Liver (tissue), 8 donors: ENCODE measurements at regions not wholly inside any gene's neighbourhood (a gene's known extent, or its start where the extent isn't known, plus 50 kb on each side); places are given as distances from the start of the nearest gene placed in this dataset.

Experiments used
- DNase-seq: peaks from one replicate; pipeline ENCODE4 v3.0.0-alpha.2; 2017; ENCODE audit warnings: low spot score
- H3K27ac ChIP-seq, 2 donors: one replicate each; pipeline ENCODE4 v1.7.0; 2013; ENCODE audit warnings: inconsistent platforms in 2 of 2, low read length in 2 of 2, control low read depth in 1 of 2, low read depth in 1 of 2, mild to moderate bottlenecking in 1 of 2
- H3K27me3 ChIP-seq, 4 donors: one replicate each; pipeline versions ENCODE4 v1.6.1 to v1.7.0; 2013; ENCODE audit warnings: low read length in 3 of 4, inconsistent platforms in 1 of 4, mild to moderate bottlenecking in 1 of 4, moderate library complexity in 1 of 4; ENCODE audit not compliant: control insufficient read depth in 4 of 4, insufficient read depth in 4 of 4
- H3K36me3 ChIP-seq, 4 donors: one replicate each; pipeline versions ENCODE4 v1.6.1 to v1.7.0; 2013; ENCODE audit warnings: low read length in 3 of 4, mild to moderate bottlenecking in 3 of 4, low read depth in 1 of 4, moderate library complexity in 1 of 4; ENCODE audit not compliant: control insufficient read depth in 4 of 4, insufficient read depth in 3 of 4
- H3K4me1 ChIP-seq, 4 donors: one replicate each; pipeline versions ENCODE4 v1.6.1 to v1.7.0; 2013; ENCODE audit warnings: low read length in 3 of 4, mild to moderate bottlenecking in 3 of 4, moderate library complexity in 1 of 4; ENCODE audit not compliant: control insufficient read depth in 4 of 4, insufficient read depth in 4 of 4
- H3K4me3 ChIP-seq, 3 donors: one replicate each; pipeline versions ENCODE4 v1.6.1 to v1.7.0; 2013; ENCODE audit warnings: low read length in 3 of 3, control low read depth in 1 of 3, low read depth in 1 of 3, mild to moderate bottlenecking in 1 of 3
- H3K9ac ChIP-seq, 2 donors: one replicate each; pipeline ENCODE4 v1.7.0; 2013; ENCODE audit warnings: low read length in 2 of 2, mild to moderate bottlenecking in 2 of 2, moderate library complexity in 2 of 2, control low read depth in 1 of 2, low read depth in 1 of 2
- H3K9me3 ChIP-seq, 4 donors: one replicate each; pipeline versions ENCODE4 v1.6.1 to v1.7.0; 2013; ENCODE audit warnings: low read length in 3 of 4; ENCODE audit not compliant: control insufficient read depth in 4 of 4
- EGR1 ChIP-seq, 2 donors: IDR thresholded peaks; 2 replicates each; pipeline ENCODE4 v1.6.1; 2016 to 2018; ENCODE audit warnings: antibody characterized with exemption in 2 of 2, low read depth in 2 of 2
- FOXA1 ChIP-seq: IDR thresholded peaks from 2 replicates; pipeline ENCODE4 v1.6.1; 2016; ENCODE audit warnings: antibody characterized with exemption
- FOXA2 ChIP-seq: IDR thresholded peaks from 2 replicates; pipeline ENCODE4 v1.6.1; 2016; ENCODE audit warnings: antibody characterized with exemption
- GABPA ChIP-seq, 2 donors: IDR thresholded peaks in 1 of 2; conservative IDR thresholded peaks in 1 of 2; 2 replicates each; pipeline ENCODE4 v1.6.1; 2016; ENCODE audit warnings: antibody characterized with exemption in 2 of 2, mild to moderate bottlenecking in 1 of 2, moderate library complexity in 1 of 2
- HNF4A ChIP-seq, 2 donors: conservative IDR thresholded peaks; 2 replicates each; pipeline ENCODE4 v1.6.1; 2016; ENCODE audit warnings: antibody characterized with exemption in 2 of 2, mild to moderate bottlenecking in 2 of 2
- HNF4G ChIP-seq: IDR thresholded peaks from 2 replicates; pipeline ENCODE4 v1.6.1; 2016; ENCODE audit warnings: antibody characterized with exemption
- JUND ChIP-seq, 2 donors: IDR thresholded peaks; 2 replicates each; pipeline ENCODE4 v1.6.1; 2016; ENCODE audit warnings: antibody characterized with exemption in 2 of 2
- NR2F2 ChIP-seq: IDR thresholded peaks from 2 replicates; pipeline ENCODE4 v1.6.1; 2016; ENCODE audit warnings: antibody characterized with exemption
- RAD21 ChIP-seq, 2 donors: IDR thresholded peaks; 2 replicates each; pipeline ENCODE4 v1.6.1; 2016; ENCODE audit warnings: antibody characterized with exemption in 2 of 2, mild to moderate bottlenecking in 2 of 2
- REST ChIP-seq: IDR thresholded peaks from 2 replicates; pipeline ENCODE4 v1.6.1; 2016; ENCODE audit warnings: antibody characterized with exemption, mild to moderate bottlenecking
- RXRA ChIP-seq, 2 donors: IDR thresholded peaks; 2 replicates each; pipeline ENCODE4 v1.6.1; 2017 to 2018; ENCODE audit warnings: antibody characterized with exemption in 2 of 2, mild to moderate bottlenecking in 1 of 2
- SP1 ChIP-seq: IDR thresholded peaks from 2 replicates; pipeline ENCODE4 v1.6.1; 2018; ENCODE audit warnings: antibody characterized with exemption, mild to moderate bottlenecking
- TAF1 ChIP-seq: conservative IDR thresholded peaks from 2 replicates; pipeline ENCODE4 v1.6.1; 2016; ENCODE audit warnings: antibody characterized with exemption, mild to moderate bottlenecking
- YY1 ChIP-seq: IDR thresholded peaks from 2 replicates; pipeline ENCODE4 v1.6.1; 2016; ENCODE audit warnings: antibody characterized with exemption, mild to moderate bottlenecking
- WGBS: extraction: QIAGEN DNeasy Blood & Tissue Kit; methylation state at CpG from one replicate; pipeline ENCODE4 v1.1.7; 2013; 5-methylcytosine and 5-hydroxymethylcytosine counted together
- TF ChIP-seq, protein P1 (sequence below): IDR thresholded peaks from 2 replicates; pipeline ENCODE4 v1.6.1; 2016; ENCODE audit warnings: antibody characterized with exemption
- TF ChIP-seq, protein P2 (sequence below): fragments of 150-350 bp; IDR thresholded peaks from 2 replicates; pipeline ENCODE4 v1.5.1; 2017; ENCODE audit warnings: improper control_type of control experiment, low read depth, low read length; ENCODE audit not compliant: missing input control
- TF ChIP-seq, protein P3 (sequence below): IDR thresholded peaks from 2 replicates; pipeline ENCODE4 v1.6.1; 2016; ENCODE audit warnings: antibody characterized with exemption
- TF ChIP-seq, protein P4 (sequence below): IDR thresholded peaks from 2 replicates; pipeline ENCODE4 v1.6.1; 2016; ENCODE audit warnings: antibody characterized with exemption
- donor health status: healthy.
- donor health status: healthy.
- donor health status: healthy.
- donor health status: healthy.
- donor health status: healthy.

- TF ChIP-seq HNF4G: no peak
- TF ChIP-seq JUND (IDR thresholded peaks at IDR 0.05): no peak
- TF ChIP-seq, protein P1, sequence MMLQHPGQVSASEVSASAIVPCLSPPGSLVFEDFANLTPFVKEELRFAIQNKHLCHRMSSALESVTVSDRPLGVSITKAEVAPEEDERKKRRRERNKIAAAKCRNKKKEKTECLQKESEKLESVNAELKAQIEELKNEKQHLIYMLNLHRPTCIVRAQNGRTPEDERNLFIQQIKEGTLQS: no peak
These were observed 1228.6 kb upstream of the EYS start (continued) for GRCh38 chr6:66935612-66936011.

DNA sequence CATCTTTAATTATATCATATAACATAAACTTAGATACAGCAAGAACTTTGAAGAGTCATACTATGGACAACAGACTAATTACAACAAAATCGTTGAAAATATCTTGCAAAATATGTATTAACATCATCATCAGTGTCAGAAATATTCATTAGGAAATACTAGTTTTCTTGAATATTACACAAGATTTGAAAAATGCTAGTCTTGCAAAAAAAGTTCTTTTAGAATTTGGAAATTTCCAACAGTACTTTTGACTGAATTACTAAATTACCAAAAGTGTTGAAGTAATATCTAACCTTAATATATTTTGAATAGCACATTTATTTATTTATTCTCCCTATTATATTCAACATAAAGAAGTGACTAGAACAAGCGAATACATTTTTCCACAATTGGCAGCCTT lies 1224.8 kb upstream of the EYS start:
- DNase-seq: no peak
- no peak overlapping the region for H3K27ac ChIP-seq
- H3K27me3 ChIP-seq: no peaks in the 10 kb centered on the region
- TF ChIP-seq, protein P1: no peak
- TF ChIP-seq FOXA1 (no peak), JUND (IDR thresholded peaks at IDR 0.05) (no peak), HNF4G (no peak), GABPA (IDR thresholded peaks at IDR 0.05 in 1 of 2, conservative IDR thresholded peaks at IDR 0.05 in 1 of 2) (no peak), NR2F2 (no peak), SP1 (no peak), YY1 (no peak), FOXA2 (no peak), HNF4A (conservative IDR thresholded peaks at IDR 0.05) (no peak), TAF1 (no peak), RAD21 (IDR thresholded peaks at IDR 0.05) (no peak), RXRA (IDR thresholded peaks at IDR 0.05) (no peak), REST (no peak), EGR1 (IDR thresholded peaks at IDR 0.05; ENCODE audit: low read depth in 2 of 2) (no peak)
- TF ChIP-seq, protein P2, sequence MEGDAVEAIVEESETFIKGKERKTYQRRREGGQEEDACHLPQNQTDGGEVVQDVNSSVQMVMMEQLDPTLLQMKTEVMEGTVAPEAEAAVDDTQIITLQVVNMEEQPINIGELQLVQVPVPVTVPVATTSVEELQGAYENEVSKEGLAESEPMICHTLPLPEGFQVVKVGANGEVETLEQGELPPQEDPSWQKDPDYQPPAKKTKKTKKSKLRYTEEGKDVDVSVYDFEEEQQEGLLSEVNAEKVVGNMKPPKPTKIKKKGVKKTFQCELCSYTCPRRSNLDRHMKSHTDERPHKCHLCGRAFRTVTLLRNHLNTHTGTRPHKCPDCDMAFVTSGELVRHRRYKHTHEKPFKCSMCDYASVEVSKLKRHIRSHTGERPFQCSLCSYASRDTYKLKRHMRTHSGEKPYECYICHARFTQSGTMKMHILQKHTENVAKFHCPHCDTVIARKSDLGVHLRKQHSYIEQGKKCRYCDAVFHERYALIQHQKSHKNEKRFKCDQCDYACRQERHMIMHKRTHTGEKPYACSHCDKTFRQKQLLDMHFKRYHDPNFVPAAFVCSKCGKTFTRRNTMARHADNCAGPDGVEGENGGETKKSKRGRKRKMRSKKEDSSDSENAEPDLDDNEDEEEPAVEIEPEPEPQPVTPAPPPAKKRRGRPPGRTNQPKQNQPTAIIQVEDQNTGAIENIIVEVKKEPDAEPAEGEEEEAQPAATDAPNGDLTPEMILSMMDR: no peak
- TF ChIP-seq, protein P3, sequence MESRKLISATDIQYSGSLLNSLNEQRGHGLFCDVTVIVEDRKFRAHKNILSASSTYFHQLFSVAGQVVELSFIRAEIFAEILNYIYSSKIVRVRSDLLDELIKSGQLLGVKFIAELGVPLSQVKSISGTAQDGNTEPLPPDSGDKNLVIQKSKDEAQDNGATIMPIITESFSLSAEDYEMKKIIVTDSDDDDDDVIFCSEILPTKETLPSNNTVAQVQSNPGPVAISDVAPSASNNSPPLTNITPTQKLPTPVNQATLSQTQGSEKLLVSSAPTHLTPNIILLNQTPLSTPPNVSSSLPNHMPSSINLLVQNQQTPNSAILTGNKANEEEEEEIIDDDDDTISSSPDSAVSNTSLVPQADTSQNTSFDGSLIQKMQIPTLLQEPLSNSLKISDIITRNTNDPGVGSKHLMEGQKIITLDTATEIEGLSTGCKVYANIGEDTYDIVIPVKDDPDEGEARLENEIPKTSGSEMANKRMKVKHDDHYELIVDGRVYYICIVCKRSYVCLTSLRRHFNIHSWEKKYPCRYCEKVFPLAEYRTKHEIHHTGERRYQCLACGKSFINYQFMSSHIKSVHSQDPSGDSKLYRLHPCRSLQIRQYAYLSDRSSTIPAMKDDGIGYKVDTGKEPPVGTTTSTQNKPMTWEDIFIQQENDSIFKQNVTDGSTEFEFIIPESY: no peak
- TF ChIP-seq, protein P4, sequence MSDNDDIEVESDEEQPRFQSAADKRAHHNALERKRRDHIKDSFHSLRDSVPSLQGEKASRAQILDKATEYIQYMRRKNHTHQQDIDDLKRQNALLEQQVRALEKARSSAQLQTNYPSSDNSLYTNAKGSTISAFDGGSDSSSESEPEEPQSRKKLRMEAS: no peak
- peaks cover 4 to 14% (median 5%) of the 10 kb centered on the region in 4 donors for H3K9me3 ChIP-seq
- H3K4me3 ChIP-seq: no peak overlapping the region
- no peaks in the 10 kb centered on the region for H3K4me1 ChIP-seq
- WGBS: 56% methylated on average over 2 of the region's 2 CpGs
- H3K36me3 ChIP-seq: no peaks in the 10 kb centered on the region
- no peak overlapping the region for H3K9ac ChIP-seq
